Stimulated activated CD8-positive, alpha-beta memory T cell treated with anti-CD3 and anti-CD28 coated beads, Interleukin-4, amount 100 ng/mL, for 48 hours (primary cell): ENCODE measurements at regions not wholly inside any gene's neighbourhood (a gene's known extent, or its start where the extent isn't known, plus 50 kb on each side); places are given as distances from the start of the nearest gene placed in this dataset.
"Not testable (repeated sequence)": the region's sequence is repeated elsewhere in the genome, so short reads cannot be mapped to it uniquely, and the experiment has no call there.

Source experiments
- DNase-seq: peaks from one replicate; pipeline ENCODE4 v3.0.0-alpha.2; 2020

GRCh38 chr13:61592489-61592888 lies 176.8 kb upstream of the PCDH20 start:
- no peak for DNase-seq

GRCh38 chr13:61575973-61576372 lies 160.3 kb upstream of the PCDH20 start:
- DNase-seq: no peak

- no peak for DNase-seq
Observed at GRCh38 chr13:61563645-61564044, 148.0 kb upstream of the PCDH20 start.

- no peak for DNase-seq
Observed at GRCh38 chr13:61546911-61547310, 131.3 kb upstream of the PCDH20 start.

GRCh38 chr13:61546413-61546812 lies 130.8 kb upstream of the PCDH20 start:
- no peak for DNase-seq

- no peak for DNase-seq
Observed at GRCh38 chr13:61536433-61536832, 120.8 kb upstream of the PCDH20 start.

- no peak for DNase-seq
Observed at GRCh38 chr13:61531383-61532065, 115.9 kb upstream of the PCDH20 start.

GRCh38 chr13:61519214-61519613 lies 103.6 kb upstream of the PCDH20 start:
- not testable (repeated sequence) for DNase-seq

GRCh38 chr13:61508936-61509335 lies 93.3 kb upstream of the PCDH20 start:
- DNase-seq: no peak

GRCh38 chr13:61500176-61500575 lies 84.5 kb upstream of the PCDH20 start:
- no peak for DNase-seq

- DNase-seq: no peak
Observed at GRCh38 chr13:61495648-61496047, 80.0 kb upstream of the PCDH20 start.

GRCh38 chr13:61493556-61493955 lies 77.9 kb upstream of the PCDH20 start:
- not testable (repeated sequence) for DNase-seq

- no peak for DNase-seq
Observed at GRCh38 chr13:61486496-61486895, 70.8 kb upstream of the PCDH20 start.

- DNase-seq: no peak
Observed at GRCh38 chr13:61485128-61485765, 69.6 kb upstream of the PCDH20 start.

- no peak for DNase-seq
Observed at GRCh38 chr13:61477619-61478018, 62.0 kb upstream of the PCDH20 start.

- no peak for DNase-seq
Observed at GRCh38 chr13:61470786-61471185, 55.1 kb upstream of the PCDH20 start.

GRCh38 chr13:61466280-61466679 lies 50.6 kb upstream of the PCDH20 start:
- no peak for DNase-seq
